HEK293T (cell line): ENCODE measurements at regions not wholly inside any gene's neighbourhood (a gene's known extent, or its start where the extent isn't known, plus 50 kb on each side); places are given as distances from the start of the nearest gene placed in this dataset.

Experiments used
- BHLHE40 ChIP-seq: fragments of 450-650 bp; IDR thresholded peaks from 2 replicates; pipeline ENCODE4 v1.6.1; 2016; ENCODE audit warnings: mild to moderate bottlenecking, moderate library complexity, borderline replicate concordance
- ELF4 ChIP-seq: fragments of 450-650 bp; IDR thresholded peaks from 2 replicates; pipeline ENCODE4 v1.6.1; 2017; ENCODE audit warnings: antibody characterized with exemption
- FOXK2 ChIP-seq: fragments of 450-650 bp; IDR thresholded peaks from 2 replicates; pipeline ENCODE4 v1.6.1; 2016; ENCODE audit warnings: mild to moderate bottlenecking
- FOXM1 ChIP-seq: fragments of 450-650 bp; IDR thresholded peaks from 2 replicates; pipeline ENCODE4 v1.6.1; 2017; ENCODE audit warnings: mild to moderate bottlenecking, borderline replicate concordance
- LEF1 ChIP-seq: fragments of 450-650 bp; IDR thresholded peaks from 2 replicates; pipeline ENCODE4 v1.6.1; 2017; ENCODE audit warnings: mild to moderate bottlenecking, borderline replicate concordance
- SP1 ChIP-seq: fragments of 450-650 bp; IDR thresholded peaks from 2 replicates; pipeline ENCODE4 v1.6.1; 2017
- SUZ12 ChIP-seq: fragments of 450-650 bp; IDR thresholded peaks from 2 replicates; pipeline ENCODE4 v1.6.1; 2016; ENCODE audit warnings: mild to moderate bottlenecking
- TARDBP ChIP-seq: fragments of 450-650 bp; IDR thresholded peaks from 2 replicates; pipeline ENCODE4 v1.6.1; 2016
- ZNF384 ChIP-seq: fragments of 450-650 bp; IDR thresholded peaks from 2 replicates; pipeline ENCODE4 v1.6.1; 2016
- TF ChIP-seq, protein P1 (sequence below): fragments of 450-650 bp; IDR thresholded peaks from 2 replicates; pipeline ENCODE4 v1.6.1; 2016

DNA sequence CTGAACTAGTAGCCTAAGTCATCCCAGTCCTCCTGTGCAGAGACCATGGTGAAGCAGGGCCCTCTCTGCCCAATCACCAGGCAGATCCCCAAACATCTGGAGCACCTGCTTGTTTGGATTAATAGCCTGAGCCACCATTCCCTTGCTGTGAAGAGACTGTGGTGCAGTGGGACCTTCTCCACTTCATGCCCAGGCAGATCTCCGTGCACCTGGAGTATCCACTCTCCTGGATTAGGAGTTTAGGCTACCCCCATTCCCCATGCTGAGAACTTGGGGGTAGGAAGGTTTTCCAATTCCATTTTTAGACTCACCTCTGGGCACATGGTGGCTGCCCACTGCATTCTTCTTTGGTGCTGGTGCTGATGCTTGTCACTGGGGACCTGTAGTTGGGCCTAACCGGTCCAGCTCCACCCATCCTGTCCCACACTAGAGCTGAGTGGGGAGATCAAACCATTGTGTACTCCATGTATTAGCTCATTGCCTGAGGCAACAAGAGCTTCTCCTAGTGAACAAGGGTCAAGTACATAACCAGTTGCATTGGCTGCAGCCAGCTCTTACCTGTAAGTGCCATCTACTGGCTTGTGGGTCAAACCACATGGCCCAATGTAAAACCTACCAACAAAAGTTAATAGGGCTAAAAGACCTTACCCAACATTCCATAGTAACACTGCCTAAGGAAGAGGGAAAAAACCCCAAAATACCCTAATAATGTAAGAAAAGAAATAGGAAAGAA lies 382.5 kb upstream of the CBLB start:
- no peak for TF ChIP-seq ZNF384
- TF ChIP-seq BHLHE40 = no peak
- TF ChIP-seq SP1 = no peak
- no peak for TF ChIP-seq FOXM1
- TF ChIP-seq, protein P1, sequence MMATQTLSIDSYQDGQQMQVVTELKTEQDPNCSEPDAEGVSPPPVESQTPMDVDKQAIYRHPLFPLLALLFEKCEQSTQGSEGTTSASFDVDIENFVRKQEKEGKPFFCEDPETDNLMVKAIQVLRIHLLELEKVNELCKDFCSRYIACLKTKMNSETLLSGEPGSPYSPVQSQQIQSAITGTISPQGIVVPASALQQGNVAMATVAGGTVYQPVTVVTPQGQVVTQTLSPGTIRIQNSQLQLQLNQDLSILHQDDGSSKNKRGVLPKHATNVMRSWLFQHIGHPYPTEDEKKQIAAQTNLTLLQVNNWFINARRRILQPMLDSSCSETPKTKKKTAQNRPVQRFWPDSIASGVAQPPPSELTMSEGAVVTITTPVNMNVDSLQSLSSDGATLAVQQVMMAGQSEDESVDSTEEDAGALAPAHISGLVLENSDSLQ = no peak
- no peak for TF ChIP-seq TARDBP
- TF ChIP-seq LEF1 = no peak
- no peak for TF ChIP-seq FOXK2
- TF ChIP-seq SUZ12 = no peak
- TF ChIP-seq ELF4 = no peak
